ENCODE measurements at regions not wholly inside any gene's neighbourhood (a gene's known extent, or its start where the extent isn't known, plus 50 kb on each side); places are given as distances from the start of the nearest gene placed in this dataset.

- in situ Hi-C loops (cut with MboI), result no loop called here
- Histone ChIP-seq H3K4me2 (ENCODE audit: unreplicated experiment) (no peak overlapping the region), H3K79me2 (ENCODE audit: insufficient read depth) (no peaks in the 10 kb centered on the region), H3K9ac (no peak overlapping the region), H3F3A (ENCODE audit: insufficient read depth) (no peaks in the 10 kb centered on the region), H3K9me3 (ENCODE audit: low read depth) (no peaks in the 10 kb centered on the region), H3K27ac (no peak overlapping the region), H3K36me3 (ENCODE audit: low read depth) (no peaks in the 10 kb centered on the region), H3K9me2 (ENCODE audit: insufficient read depth) (no peaks in the 10 kb centered on the region; the same call in 1 of the 2 replicates), H3K4me3 (no peak overlapping the region), H3K4me1 (ENCODE audit: insufficient read depth) (peaks cover 10% of the 10 kb centered on the region; the same call in 1 of the 2 replicates), H4K20me1 (ENCODE audit: insufficient read depth) (no peaks in the 10 kb centered on the region), H3K27me3 (replicated peaks; ENCODE audit: insufficient read depth) (no peaks in the 10 kb centered on the region), H2AFZ (0 out of 2 replicates have a peak overlapping the region, but pooled peaks have one; percentile 18)
- no peak for DNase-seq
- TF ChIP-seq EZH2phosphoT487 (IDR thresholded peaks at IDR 0.05; ENCODE audit: insufficient read depth, low read depth) (no peak), EZH2 (IDR thresholded peaks at IDR 0.05; ENCODE audit: insufficient read depth, poor library complexity, severe bottlenecking) (no peak)
- 14 to 35% methylated on average over 1 of the region's 1 CpG for WGBS, 2 experiments (ENCODE audit: low coverage in 1 of 2, low lambda C conversion rate in 2 of 2, missing lambda C conversion rate in 2 of 2)
These were observed 1124.2 kb downstream of the NAALADL2 start for GRCh38 chr3:175983379-175983778.

- H4K20me1 ChIP-seq (ENCODE audit: insufficient read depth), result no peaks in the 10 kb centered on the region
- TF ChIP-seq EZH2phosphoT487 (IDR thresholded peaks at IDR 0.05; ENCODE audit: insufficient read depth, low read depth) (no peak), EZH2 (IDR thresholded peaks at IDR 0.05; ENCODE audit: insufficient read depth, poor library complexity, severe bottlenecking) (no peak)
- no peak overlapping the region for H3K4me3 ChIP-seq
- no peaks in the 10 kb centered on the region; the same call in 1 of the 2 replicates for H3K9me2 ChIP-seq (ENCODE audit: insufficient read depth)
- peak overlapping the region; percentile 64 for H2AFZ ChIP-seq
- peak; percentile 54 for DNase-seq
- H3K79me2 ChIP-seq (ENCODE audit: insufficient read depth), result no peaks in the 10 kb centered on the region
- H3K4me2 ChIP-seq (ENCODE audit: unreplicated experiment), result peak overlapping the region; percentile 3
- H3K4me1 ChIP-seq (ENCODE audit: insufficient read depth), result peaks cover 10% of the 10 kb centered on the region; the same call in 1 of the 2 replicates
- H3F3A ChIP-seq (ENCODE audit: insufficient read depth), result no peaks in the 10 kb centered on the region
- H3K27ac ChIP-seq, result peak overlapping the region; percentile 17; the same call in 1 of the 2 replicates
- H3K9ac ChIP-seq, result no peak overlapping the region
- H3K27me3 ChIP-seq (replicated peaks; ENCODE audit: insufficient read depth), result no peaks in the 10 kb centered on the region
- H3K9me3 ChIP-seq (ENCODE audit: low read depth), result no peaks in the 10 kb centered on the region
- 10 to 26% methylated on average over 2 of the region's 2 CpGs for WGBS, 2 experiments (ENCODE audit: low coverage in 1 of 2, low lambda C conversion rate in 2 of 2, missing lambda C conversion rate in 2 of 2)
- in situ Hi-C loops (cut with MboI), result no loop called here
- H3K36me3 ChIP-seq (ENCODE audit: low read depth), result no peaks in the 10 kb centered on the region
These were observed 1121.5 kb downstream of the NAALADL2 start for GRCh38 chr3:175980486-175981090.

- Histone ChIP-seq H3K27me3 (replicated peaks; ENCODE audit: insufficient read depth) (no peaks in the 10 kb centered on the region), H2AFZ (no peak overlapping the region), H3K4me3 (no peak overlapping the region), H3K4me2 (ENCODE audit: unreplicated experiment) (no peak overlapping the region), H3K27ac (no peak overlapping the region), H3K9ac (no peak overlapping the region), H3F3A (ENCODE audit: insufficient read depth) (no peaks in the 10 kb centered on the region), H3K36me3 (ENCODE audit: low read depth) (no peaks in the 10 kb centered on the region), H3K4me1 (ENCODE audit: insufficient read depth) (peaks cover 10% of the 10 kb centered on the region; the same call in 1 of the 2 replicates), H3K9me3 (ENCODE audit: low read depth) (no peaks in the 10 kb centered on the region), H3K79me2 (ENCODE audit: insufficient read depth) (no peaks in the 10 kb centered on the region), H4K20me1 (ENCODE audit: insufficient read depth) (no peaks in the 10 kb centered on the region), H3K9me2 (ENCODE audit: insufficient read depth) (no peaks in the 10 kb centered on the region; the same call in 1 of the 2 replicates)
- 82 to 84% methylated on average over 31 of the region's 32 CpGs for WGBS, 2 experiments (ENCODE audit: low coverage in 1 of 2, low lambda C conversion rate in 2 of 2, missing lambda C conversion rate in 2 of 2)
- in situ Hi-C loops (cut with MboI), result no loop called here
- DNase-seq, result no peak
- TF ChIP-seq EZH2phosphoT487 (IDR thresholded peaks at IDR 0.05; ENCODE audit: insufficient read depth, low read depth) (no peak), EZH2 (IDR thresholded peaks at IDR 0.05; ENCODE audit: insufficient read depth, poor library complexity, severe bottlenecking) (no peak)
These were observed 1119.0 kb downstream of the NAALADL2 start for GRCh38 chr3:175977968-175978752.

DNA sequence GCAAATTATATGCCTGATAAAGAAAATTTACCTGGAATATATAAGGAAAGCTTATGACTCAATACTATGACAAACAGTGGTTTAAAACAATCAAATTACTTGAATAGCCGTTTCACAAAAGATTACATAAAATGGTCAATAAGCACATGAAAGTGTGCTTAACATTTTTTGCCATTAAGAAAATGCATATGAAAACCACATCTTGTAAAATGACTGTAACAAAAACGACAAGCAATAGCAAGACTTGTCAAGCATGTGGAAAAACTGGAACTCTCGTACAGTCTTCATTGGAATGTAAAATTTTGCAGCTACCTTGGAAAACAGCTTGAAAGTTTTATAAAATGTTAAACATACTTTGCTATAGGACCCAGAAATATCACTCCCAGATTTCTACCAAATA lies 1110.3 kb downstream of the NAALADL2 start:
- Histone ChIP-seq H2AFZ (no peak overlapping the region), H3F3A (ENCODE audit: insufficient read depth) (no peaks in the 10 kb centered on the region), H3K9ac (no peak overlapping the region), H3K27ac (no peak overlapping the region), H3K9me2 (ENCODE audit: insufficient read depth) (no peaks in the 10 kb centered on the region), H3K36me3 (ENCODE audit: low read depth) (no peaks in the 10 kb centered on the region), H3K27me3 (replicated peaks; ENCODE audit: insufficient read depth) (no peaks in the 10 kb centered on the region), H3K9me3 (ENCODE audit: low read depth) (no peaks in the 10 kb centered on the region), H3K4me3 (no peak overlapping the region), H3K4me2 (ENCODE audit: unreplicated experiment) (no peak overlapping the region), H3K4me1 (ENCODE audit: insufficient read depth) (no peaks in the 10 kb centered on the region), H4K20me1 (ENCODE audit: insufficient read depth) (no peaks in the 10 kb centered on the region), H3K79me2 (ENCODE audit: insufficient read depth) (no peaks in the 10 kb centered on the region)
- TF ChIP-seq EZH2 (IDR thresholded peaks at IDR 0.05; ENCODE audit: insufficient read depth, poor library complexity, severe bottlenecking), result no peak
- TF ChIP-seq EZH2phosphoT487 (IDR thresholded peaks at IDR 0.05; ENCODE audit: insufficient read depth, low read depth), result no peak
- 62 to 63% methylated on average over 3 of the region's 3 CpGs for WGBS, 2 experiments (ENCODE audit: low coverage in 1 of 2, low lambda C conversion rate in 2 of 2, missing lambda C conversion rate in 2 of 2)
- no peak for DNase-seq
- in situ Hi-C loops (cut with MboI), result no loop called here
